NOMO-1 treated with dmso at 0.1 percent for 144 hours (cell line): ENCODE measurements at regions not wholly inside any gene's neighbourhood (a gene's known extent, or its start where the extent isn't known, plus 50 kb on each side); places are given as distances from the start of the nearest gene placed in this dataset.

Experiments
- DNase-seq: peaks from one replicate; lab custom pipeline; 2025; ENCODE audit not compliant: unreplicated experiment; lab: John Stamatoyannopoulos, UW

- DNase-seq = no peak
These were observed 92.5 kb upstream of the RBBP8 start for GRCh38 chr18:22840606-22841144.

- DNase-seq = no peak
These were observed 91.3 kb upstream of the RBBP8 start for GRCh38 chr18:22841840-22842239.

- no peak for DNase-seq
These were observed 88.9 kb upstream of the RBBP8 start for GRCh38 chr18:22844190-22844589.

- DNase-seq = no peak
These were observed 88.5 kb upstream of the RBBP8 start for GRCh38 chr18:22844628-22845027.

- no peak for DNase-seq
These were observed 86.9 kb upstream of the RBBP8 start for GRCh38 chr18:22846088-22846683.

GRCh38 chr18:22846697-22847096, 86.4 kb upstream of the RBBP8 start:
- no peak for DNase-seq

GRCh38 chr18:22847392-22847791, 85.7 kb upstream of the RBBP8 start:
- no peak for DNase-seq

GRCh38 chr18:22847867-22848451, 85.2 kb upstream of the RBBP8 start:
- no peak for DNase-seq

- no peak for DNase-seq
These were observed 84.5 kb upstream of the RBBP8 start for GRCh38 chr18:22848615-22849014.

- DNase-seq = no peak
These were observed 76.3 kb upstream of the RBBP8 start for GRCh38 chr18:22856870-22857269.

GRCh38 chr18:22858121-22858520, 75.0 kb upstream of the RBBP8 start:
- no peak for DNase-seq

GRCh38 chr18:22860807-22861206, 72.3 kb upstream of the RBBP8 start:
- no peak for DNase-seq

GRCh38 chr18:22865354-22866116, 67.6 kb upstream of the RBBP8 start:
- DNase-seq = no peak

- DNase-seq = no peak
These were observed 64.3 kb upstream of the RBBP8 start for GRCh38 chr18:22868831-22869230.

- DNase-seq = no peak
These were observed 61.2 kb upstream of the RBBP8 start for GRCh38 chr18:22871809-22872525.

- DNase-seq = no peak
These were observed 60.1 kb upstream of the RBBP8 start for GRCh38 chr18:22872900-22873537.

- DNase-seq = no peak
These were observed 53.8 kb upstream of the RBBP8 start for GRCh38 chr18:22879293-22879692.

GRCh38 chr18:22882084-22882483, 51.0 kb upstream of the RBBP8 start:
- DNase-seq = no peak

- DNase-seq = no peak
These were observed 49.9 kb upstream of the RBBP8 start for GRCh38 chr18:22883179-22883578.
